Muscle layer of duodenum (tissue), 2 donors: ENCODE measurements at regions not wholly inside any gene's neighbourhood (a gene's known extent, or its start where the extent isn't known, plus 50 kb on each side); places are given as distances from the start of the nearest gene placed in this dataset.
"Not testable (repeated sequence)": the region's sequence is repeated elsewhere in the genome, so short reads cannot be mapped to it uniquely, and the experiment has no call there.

ENCODE experiments used
- H3K27ac ChIP-seq: one replicate; pipeline ENCODE4 v1.7.0; 2013; ENCODE audit warnings: mild to moderate bottlenecking, low read length
- H3K27me3 ChIP-seq: one replicate; pipeline ENCODE4 v1.7.0; 2013; ENCODE audit warnings: low read depth, mild to moderate bottlenecking, control low read depth, low read length
- H3K36me3 ChIP-seq, 2 donors: one replicate each; pipeline ENCODE4 v1.7.0; 2013; ENCODE audit warnings: low read length in 2 of 2, control low read depth in 1 of 2, mild to moderate bottlenecking in 1 of 2; ENCODE audit not compliant: insufficient read depth in 2 of 2, control insufficient read depth in 1 of 2
- H3K4me1 ChIP-seq, 2 donors: one replicate each; pipeline ENCODE4 v1.7.0; 2013; ENCODE audit warnings: low read length in 2 of 2, mild to moderate bottlenecking in 2 of 2, control low read depth in 1 of 2, moderate library complexity in 1 of 2; ENCODE audit not compliant: insufficient read depth in 2 of 2, control insufficient read depth in 1 of 2
- H3K4me3 ChIP-seq, 2 donors: one replicate each; pipeline ENCODE4 v1.7.0; 2013; ENCODE audit warnings: low read length in 2 of 2, low read depth in 1 of 2, mild to moderate bottlenecking in 1 of 2
- H3K9me3 ChIP-seq, 2 donors: one replicate each; pipeline ENCODE4 v1.7.0; 2013; ENCODE audit warnings: low read length in 2 of 2, control low read depth in 1 of 2, mild to moderate bottlenecking in 1 of 2; ENCODE audit not compliant: control insufficient read depth in 1 of 2
- donor health status: healthy.

DNA sequence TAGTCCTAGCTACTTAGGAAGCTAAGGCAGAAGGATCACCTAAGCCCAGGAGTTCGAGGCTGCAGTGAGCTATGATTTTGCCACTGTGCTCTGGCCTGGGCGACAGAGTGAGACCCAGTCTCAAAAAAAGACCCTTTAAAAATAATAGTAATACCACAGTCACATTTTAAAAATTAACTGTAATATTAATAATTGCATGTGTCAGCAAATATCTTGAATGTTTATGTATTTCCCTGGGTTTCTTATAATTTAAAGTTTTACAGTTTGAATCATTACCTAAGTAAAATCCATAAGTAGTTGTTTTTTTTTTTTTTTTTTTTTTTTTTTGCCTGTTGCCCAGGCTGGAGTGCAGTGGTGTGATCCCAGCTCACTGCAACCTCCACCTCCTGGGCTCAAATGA is 69.2 kb downstream of the LYZL2 start:
- Histone ChIP-seq H3K36me3 (no peaks in the 10 kb centered on the region), H3K27me3 (no peaks in the 10 kb centered on the region), H3K4me1 (no peaks in the 10 kb centered on the region), H3K9me3 (peaks cover 0 to 3% of the 10 kb centered on the region in 2 donors), H3K4me3 (no peak overlapping the region), H3K27ac (no peak overlapping the region)

DNA sequence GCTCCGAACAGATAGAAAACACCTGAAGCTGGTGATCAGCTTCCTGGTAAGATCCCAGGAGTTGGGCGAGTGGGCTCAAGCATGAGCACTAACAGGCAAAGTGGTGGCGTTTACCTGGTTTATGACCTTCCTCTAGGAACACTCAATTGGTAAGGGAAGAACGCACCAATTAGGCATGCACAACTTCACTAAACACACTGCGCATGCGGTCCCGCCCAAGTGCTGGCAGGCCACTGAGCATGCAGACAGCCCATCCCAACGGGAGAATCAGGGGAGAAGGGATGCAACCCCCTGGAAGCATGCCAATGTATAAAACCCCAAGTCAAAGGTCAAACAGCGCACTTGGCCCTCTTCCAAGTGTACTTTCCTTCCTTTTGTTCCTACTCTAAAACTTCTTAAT is 70.4 kb downstream of the LYZL2 start:
- Histone ChIP-seq H3K27me3 (no peaks in the 10 kb centered on the region), H3K4me1 (peaks cover 0 to 4% of the 10 kb centered on the region in 2 donors), H3K9me3 (peaks cover 0 to 3% of the 10 kb centered on the region in 2 donors), H3K36me3 (no peaks in the 10 kb centered on the region), H3K27ac (no peak overlapping the region), H3K4me3 (no peak overlapping the region)

DNA sequence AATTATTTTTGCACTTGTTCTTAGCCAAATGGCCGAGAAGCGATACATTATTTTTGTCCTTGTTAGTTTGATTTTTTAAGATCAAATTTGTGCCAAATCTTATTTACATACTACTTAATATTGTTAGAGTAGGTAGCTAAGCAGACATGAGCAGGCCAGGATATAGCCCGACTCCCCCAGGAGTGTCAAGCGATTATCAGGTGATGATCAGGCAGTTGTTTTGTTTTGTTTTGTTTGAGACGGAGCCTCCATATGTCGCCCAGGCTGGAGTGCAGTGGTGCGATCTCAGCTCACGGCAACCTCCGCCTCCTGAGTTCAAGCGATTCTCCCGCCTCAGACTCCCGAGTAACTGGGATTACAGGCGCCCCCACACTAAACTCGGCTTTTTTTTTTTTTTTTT is 71.1 kb downstream of the LYZL2 start:
- Histone ChIP-seq H3K27me3 (no peaks in the 10 kb centered on the region), H3K36me3 (no peaks in the 10 kb centered on the region), H3K4me3 (no peak overlapping the region), H3K27ac (no peak overlapping the region), H3K9me3 (peaks cover 0 to 3% of the 10 kb centered on the region in 2 donors), H3K4me1 (peaks cover 3 to 5% of the 10 kb centered on the region in 2 donors)

DNA sequence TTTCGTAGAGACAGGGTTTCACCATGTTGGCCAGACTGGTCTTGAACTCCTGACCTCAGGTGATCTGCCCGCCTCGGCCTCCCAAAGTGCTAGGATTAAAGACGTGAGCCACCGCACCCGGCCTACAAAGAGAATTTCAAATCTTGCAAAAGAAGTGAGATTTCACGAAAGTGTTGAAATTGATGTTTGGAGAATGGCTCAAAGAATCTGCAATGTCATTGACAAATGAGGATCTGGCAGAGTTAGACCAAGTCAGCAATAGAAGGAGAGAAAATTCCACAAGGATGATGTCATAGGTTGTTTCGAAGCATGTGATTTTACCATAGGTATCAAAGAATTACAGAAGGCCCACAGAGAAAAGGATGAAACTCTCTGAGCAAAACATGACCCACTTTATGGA is 71.7 kb downstream of the LYZL2 start:
- Histone ChIP-seq H3K9me3 (peaks cover 0 to 3% of the 10 kb centered on the region in 2 donors), H3K4me3 (no peak overlapping the region), H3K4me1 (peaks cover 3 to 5% of the 10 kb centered on the region in 2 donors), H3K27ac (no peak overlapping the region), H3K36me3 (no peaks in the 10 kb centered on the region), H3K27me3 (no peaks in the 10 kb centered on the region)

DNA sequence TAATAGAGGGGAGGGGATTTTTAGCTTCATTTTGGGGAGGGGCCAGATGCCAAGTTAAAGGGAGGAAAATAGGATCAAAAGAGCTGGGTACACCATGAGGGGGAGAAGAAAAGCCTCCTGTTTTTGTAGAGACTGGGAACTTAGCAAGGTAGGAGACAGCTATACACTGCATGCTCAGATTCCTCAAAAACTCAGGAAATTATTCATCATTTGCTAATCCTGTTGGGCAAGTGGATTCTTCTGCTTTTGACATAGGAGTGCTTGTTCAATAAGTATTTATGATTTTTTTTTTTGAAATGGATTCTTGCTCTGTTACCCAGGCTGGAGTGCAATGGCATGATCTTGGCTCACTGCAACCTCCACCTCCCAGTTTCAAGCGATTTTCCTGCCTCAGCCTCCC is 73.4 kb downstream of the LYZL2 start:
- no peaks in the 10 kb centered on the region for H3K36me3 ChIP-seq
- peaks cover 3 to 5% of the 10 kb centered on the region in 2 donors for H3K4me1 ChIP-seq
- no peak overlapping the region for H3K4me3 ChIP-seq
- peaks cover 0 to 3% of the 10 kb centered on the region in 2 donors for H3K9me3 ChIP-seq
- no peaks in the 10 kb centered on the region for H3K27me3 ChIP-seq
- no peak overlapping the region for H3K27ac ChIP-seq

DNA sequence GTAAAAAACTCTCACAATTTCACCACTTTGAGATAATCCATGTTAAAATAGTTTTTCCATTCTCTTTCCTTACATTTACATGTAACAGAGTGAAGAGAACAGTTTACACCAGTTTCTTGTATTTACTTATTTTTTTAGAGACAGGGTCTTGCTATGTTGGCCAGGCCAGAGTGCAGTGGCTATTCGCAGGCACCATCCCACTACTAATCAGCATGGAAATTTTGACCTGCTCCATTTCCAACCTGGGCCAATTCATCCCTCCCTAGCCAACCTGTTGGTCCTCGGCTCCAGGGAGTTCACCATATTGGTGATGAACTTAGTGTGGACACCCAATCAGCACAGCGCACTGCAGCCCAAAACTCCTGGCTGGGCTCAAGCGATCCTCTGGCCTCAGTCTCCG is 74.1 kb downstream of the LYZL2 start:
- Histone ChIP-seq H3K36me3 (no peaks in the 10 kb centered on the region), H3K27me3 (no peaks in the 10 kb centered on the region), H3K4me3 (no peak overlapping the region), H3K9me3 (peaks cover 0 to 3% of the 10 kb centered on the region in 2 donors), H3K27ac (no peak overlapping the region), H3K4me1 (peaks cover 3 to 5% of the 10 kb centered on the region in 2 donors)

DNA sequence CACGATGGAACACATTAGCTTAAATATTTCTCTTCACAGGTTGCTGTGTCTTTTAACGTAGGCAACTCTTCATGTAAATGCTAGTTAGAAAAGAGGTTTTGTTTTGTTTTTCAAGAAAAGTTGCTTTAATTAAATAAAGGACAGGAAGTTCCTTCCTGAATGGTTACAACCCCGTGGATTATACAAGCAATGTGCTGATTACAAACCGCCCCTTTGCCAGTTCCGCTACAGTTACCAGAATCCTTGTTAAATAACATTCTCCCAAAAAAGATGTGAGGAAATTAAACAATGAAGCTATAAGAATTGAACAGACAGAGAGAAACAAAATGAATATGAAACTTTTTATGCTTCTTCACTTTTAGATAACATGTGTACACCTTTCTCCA is 75.1 kb downstream of the LYZL2 start:
- Histone ChIP-seq H3K4me1 (peaks cover 3 to 5% of the 10 kb centered on the region in 2 donors), H3K4me3 (peak overlapping the region; percentile 20 to 35), H3K27me3 (no peaks in the 10 kb centered on the region), H3K36me3 (no peaks in the 10 kb centered on the region), H3K27ac (peak overlapping the region; percentile 81), H3K9me3 (peaks cover 0 to 3% of the 10 kb centered on the region in 2 donors)

DNA sequence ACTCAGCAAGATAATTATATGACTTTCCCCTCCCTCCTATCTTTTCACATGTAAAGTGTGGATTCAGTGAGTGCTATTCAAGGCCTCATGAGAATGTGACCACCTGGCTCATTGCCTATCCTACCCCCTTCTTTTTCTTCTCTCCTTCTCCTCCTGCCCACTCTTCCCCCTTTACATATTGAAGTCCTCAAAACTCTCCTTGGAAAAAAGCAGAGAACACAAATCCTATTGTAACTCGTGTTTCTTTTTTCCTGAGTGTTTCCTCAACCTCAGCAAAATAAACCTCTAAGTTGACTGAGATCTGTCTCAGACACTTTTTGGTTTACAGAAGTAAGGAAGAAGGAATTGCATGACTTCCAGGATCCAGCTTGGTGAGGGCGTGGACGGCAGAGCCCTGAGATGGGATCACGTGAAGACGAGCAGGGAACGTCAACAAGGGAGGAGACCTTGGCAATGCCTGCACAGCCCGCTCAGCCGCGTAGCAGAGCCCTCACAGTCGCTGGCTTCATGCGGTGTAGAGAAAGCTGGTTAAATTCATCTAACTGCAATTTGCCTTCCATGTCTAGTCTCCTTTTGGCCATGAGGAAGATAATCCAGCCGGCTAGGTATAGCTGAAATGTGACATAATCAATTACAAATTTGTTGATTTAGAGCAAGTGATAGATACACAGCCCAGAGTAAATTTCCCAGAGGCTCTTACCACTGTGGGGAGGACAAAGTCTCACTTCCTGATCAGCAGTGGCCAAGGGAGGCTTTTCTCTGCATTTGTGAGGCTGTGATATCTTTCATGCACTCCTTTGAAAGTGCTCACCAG is 75.7 kb downstream of the LYZL2 start:
- Histone ChIP-seq H3K9me3 (no peaks in the 10 kb centered on the region), H3K36me3 (no peaks in the 10 kb centered on the region), H3K4me1 (peaks cover 3 to 5% of the 10 kb centered on the region in 2 donors), H3K27ac (peak overlapping the region; percentile 81), H3K4me3 (peak overlapping the region; percentile 20 to 35), H3K27me3 (no peaks in the 10 kb centered on the region)

DNA sequence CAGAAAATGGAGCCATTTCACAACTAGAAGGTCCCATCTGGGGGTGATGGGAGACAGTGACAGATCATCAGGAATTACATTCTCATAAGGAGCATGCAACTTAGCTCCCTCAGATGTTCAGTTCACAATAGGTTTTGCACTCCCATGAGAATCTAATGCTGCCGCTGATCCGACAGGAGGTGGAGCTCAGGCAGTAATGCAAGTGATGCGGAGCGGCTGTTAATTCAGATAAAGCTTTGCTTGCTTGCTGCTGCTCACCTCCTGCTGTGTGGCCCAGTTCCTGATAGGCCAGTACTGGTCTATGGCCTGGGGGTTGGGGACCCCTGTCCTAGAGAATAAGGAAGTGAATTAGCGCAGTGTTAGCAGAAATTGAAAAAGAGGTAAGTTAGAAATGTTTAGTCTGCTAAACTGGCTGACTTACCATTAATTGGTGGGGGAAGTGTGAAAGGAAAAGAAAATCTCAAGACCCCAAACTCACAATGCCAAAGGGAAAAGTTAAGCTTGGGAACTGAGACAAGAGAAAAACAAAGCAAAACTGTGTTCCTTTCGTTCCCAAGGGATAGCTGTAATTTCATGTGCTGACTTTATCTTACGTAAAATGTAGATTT is 76.4 kb downstream of the LYZL2 start:
- Histone ChIP-seq H3K27me3 (no peaks in the 10 kb centered on the region), H3K9me3 (no peaks in the 10 kb centered on the region), H3K27ac (peak overlapping the region; percentile 81), H3K4me1 (peaks cover 3 to 5% of the 10 kb centered on the region in 2 donors), H3K36me3 (no peaks in the 10 kb centered on the region), H3K4me3 (peak overlapping the region in 1 of 2 donors; percentile 20)

DNA sequence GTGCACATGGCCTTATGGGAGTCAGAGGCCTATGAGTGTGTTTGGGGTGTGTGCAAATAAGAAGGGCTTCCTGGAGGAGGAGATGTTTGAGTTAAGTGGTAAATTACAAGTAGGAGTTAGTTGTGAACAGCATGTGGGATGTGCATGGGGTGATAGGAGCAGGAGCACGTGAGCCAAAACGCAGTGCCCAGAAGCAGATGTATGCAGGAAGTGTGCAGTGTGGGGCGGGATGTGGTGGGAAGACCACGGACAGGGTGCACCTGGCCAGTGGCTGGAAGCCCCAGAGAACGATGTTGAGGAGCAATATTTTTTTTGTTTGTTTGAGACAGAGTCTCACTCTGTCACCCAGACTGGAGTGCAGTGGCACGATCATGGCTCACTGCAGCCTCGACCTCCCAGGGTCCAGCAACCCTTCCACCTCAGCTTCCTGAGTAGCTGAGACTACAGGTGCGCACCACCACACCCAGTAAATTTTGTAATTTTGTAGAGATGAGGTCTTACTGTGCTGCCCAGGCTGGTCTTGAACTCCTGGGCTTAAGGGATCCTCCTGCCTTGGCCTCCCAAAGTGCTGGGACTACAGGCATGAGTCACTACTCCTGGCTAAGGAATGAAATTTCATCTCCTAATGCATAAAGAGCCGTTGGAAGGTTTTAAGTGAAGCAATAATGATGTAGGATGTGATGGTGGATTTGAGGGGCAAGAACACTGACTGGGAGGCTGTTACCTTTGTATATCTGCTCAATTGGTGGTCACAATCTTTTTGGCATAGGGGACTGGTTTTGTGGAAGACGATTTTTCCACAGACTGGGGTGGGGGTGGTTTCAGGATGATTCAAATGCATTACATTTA is 78.4 kb downstream of the LYZL2 start:
- Histone ChIP-seq H3K4me1 (peaks cover 3 to 5% of the 10 kb centered on the region in 2 donors), H3K27ac (no peak overlapping the region), H3K9me3 (no peaks in the 10 kb centered on the region), H3K27me3 (no peaks in the 10 kb centered on the region), H3K4me3 (no peak overlapping the region), H3K36me3 (no peaks in the 10 kb centered on the region)

DNA sequence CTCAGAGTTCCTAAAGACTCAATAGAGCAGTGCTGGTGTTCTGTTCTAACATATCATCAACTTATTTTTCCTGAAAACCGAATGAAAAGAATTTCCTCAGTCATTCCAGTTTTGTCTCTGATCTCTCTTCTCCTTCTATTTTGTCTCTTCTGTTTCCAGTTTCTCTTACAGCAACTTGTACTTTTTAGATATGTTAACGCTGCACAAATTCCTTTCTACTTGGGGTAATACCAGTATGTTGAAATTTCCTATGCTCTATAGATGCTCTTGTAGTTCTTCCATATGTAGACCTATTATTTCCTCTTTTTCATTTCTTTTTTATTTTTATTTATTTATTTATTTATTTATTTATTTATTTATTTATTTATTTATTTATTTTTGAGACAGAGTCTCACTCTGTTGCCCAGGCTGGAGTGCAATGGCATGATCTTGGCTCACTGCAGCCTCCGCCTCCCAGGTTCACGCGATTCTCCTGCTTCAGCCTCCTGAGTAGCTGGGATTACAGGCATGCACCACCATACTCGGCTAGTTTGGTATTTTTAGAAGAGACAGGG is 80.3 kb downstream of the LYZL2 start:
- not testable (repeated sequence) for H3K27ac ChIP-seq, H3K4me3 ChIP-seq, H3K36me3 ChIP-seq, H3K4me1 ChIP-seq, H3K27me3 ChIP-seq, H3K9me3 ChIP-seq
